ENCODE measurements at regions not wholly inside any gene's neighbourhood (a gene's known extent, or its start where the extent isn't known, plus 50 kb on each side); places are given as distances from the start of the nearest gene placed in this dataset.

DNA sequence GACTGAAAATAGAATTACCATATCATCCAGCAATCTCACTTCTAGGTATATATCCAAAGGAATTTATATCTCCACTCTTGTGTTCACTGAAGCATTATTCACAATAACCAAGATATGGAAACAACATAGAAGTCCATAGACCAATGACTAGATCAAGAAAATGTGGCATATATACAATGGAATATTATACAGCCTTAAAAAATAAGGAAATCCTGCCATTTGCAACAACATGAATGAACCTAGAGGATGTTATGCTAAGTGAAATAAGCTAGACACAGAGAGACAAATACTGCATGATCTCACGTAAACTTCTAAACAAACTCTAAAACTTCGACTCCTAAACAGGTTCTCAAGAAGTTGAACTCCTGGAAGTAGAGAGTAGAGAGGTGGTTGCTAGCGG lies 254.5 kb downstream of the SKIDA1 start:
- TF ChIP-seq CTCF (IDR thresholded peaks at IDR 0.05; ENCODE audit: low read depth, low read length, missing control alignments), result no peak
- H3K4me3 ChIP-seq (ENCODE audit: low read depth, low read length), result no peak overlapping the region
- in situ Hi-C loops (cut with HindIII; ENCODE audit: low sequenced_read_pairs), result no loop called here
- no peak for DNase-seq (ENCODE audit: low read depth)

DNA sequence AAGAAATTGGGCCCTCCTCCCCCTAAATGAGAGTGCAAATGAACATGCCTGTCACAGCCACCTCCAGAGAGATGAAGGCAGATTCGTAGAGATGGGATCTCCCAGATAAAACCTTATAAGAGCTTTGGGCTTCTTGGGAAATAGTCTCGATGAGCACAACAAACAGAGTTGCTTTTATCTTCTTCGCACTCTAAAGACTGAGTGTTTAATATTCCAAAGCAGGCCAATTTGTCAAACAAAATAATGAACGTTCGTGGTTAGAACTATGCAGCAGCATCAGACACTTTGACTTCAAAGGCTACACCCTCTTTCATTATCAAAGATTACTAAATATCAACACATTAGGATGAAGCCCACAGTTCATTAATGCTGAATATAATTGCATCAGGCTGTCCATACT lies 256.2 kb downstream of the SKIDA1 start:
- in situ Hi-C loops (cut with HindIII; ENCODE audit: low sequenced_read_pairs), result no loop called here
- TF ChIP-seq CTCF (IDR thresholded peaks at IDR 0.05; ENCODE audit: low read depth, low read length, missing control alignments), result no peak
- DNase-seq (ENCODE audit: low read depth), result no peak
- H3K4me3 ChIP-seq (ENCODE audit: low read depth, low read length), result no peak overlapping the region

GRCh38 chr10:21265622-21266021 lies 259.9 kb downstream of the SKIDA1 start:
- TF ChIP-seq CTCF (IDR thresholded peaks at IDR 0.05; ENCODE audit: low read depth, low read length, missing control alignments), result no peak
- in situ Hi-C loops (cut with HindIII; ENCODE audit: low sequenced_read_pairs), result no loop called here
- DNase-seq (ENCODE audit: low read depth), result no peak
- H3K4me3 ChIP-seq (ENCODE audit: low read depth, low read length), result no peak overlapping the region

- H3K4me3 ChIP-seq (ENCODE audit: low read depth, low read length), result no peak overlapping the region
- in situ Hi-C loops (cut with HindIII; ENCODE audit: low sequenced_read_pairs), result no loop called here
- DNase-seq (ENCODE audit: low read depth), result no peak
- no peak for TF ChIP-seq CTCF (IDR thresholded peaks at IDR 0.05; ENCODE audit: low read depth, low read length, missing control alignments)
Observed at GRCh38 chr10:21264271-21264670, 261.2 kb downstream of the SKIDA1 start.

DNA sequence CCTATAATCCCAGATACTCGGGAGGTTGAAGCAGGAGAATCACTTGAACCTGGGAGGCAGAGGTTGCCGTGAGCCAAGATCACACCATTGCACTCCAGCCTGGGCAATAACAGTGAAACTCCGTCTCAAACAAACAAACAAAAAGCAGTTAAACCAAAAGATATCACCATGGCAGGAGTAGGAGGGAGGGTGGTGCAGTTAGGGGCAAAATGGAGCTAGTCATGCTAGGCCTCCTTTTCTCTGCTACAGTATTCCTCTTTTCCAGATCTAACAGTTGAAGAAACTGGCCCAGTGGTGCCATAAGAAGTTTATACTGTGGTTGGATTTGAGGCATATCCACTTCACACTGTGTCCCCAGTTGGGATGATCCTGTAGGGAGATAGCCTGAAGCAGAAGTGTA lies 261.6 kb downstream of the SKIDA1 start:
- TF ChIP-seq CTCF (IDR thresholded peaks at IDR 0.05; ENCODE audit: low read depth, low read length, missing control alignments), result no peak
- H3K4me3 ChIP-seq (ENCODE audit: low read depth, low read length), result no peak overlapping the region
- DNase-seq (ENCODE audit: low read depth), result no peak
- in situ Hi-C loops (cut with HindIII; ENCODE audit: low sequenced_read_pairs), result no loop called here

DNA sequence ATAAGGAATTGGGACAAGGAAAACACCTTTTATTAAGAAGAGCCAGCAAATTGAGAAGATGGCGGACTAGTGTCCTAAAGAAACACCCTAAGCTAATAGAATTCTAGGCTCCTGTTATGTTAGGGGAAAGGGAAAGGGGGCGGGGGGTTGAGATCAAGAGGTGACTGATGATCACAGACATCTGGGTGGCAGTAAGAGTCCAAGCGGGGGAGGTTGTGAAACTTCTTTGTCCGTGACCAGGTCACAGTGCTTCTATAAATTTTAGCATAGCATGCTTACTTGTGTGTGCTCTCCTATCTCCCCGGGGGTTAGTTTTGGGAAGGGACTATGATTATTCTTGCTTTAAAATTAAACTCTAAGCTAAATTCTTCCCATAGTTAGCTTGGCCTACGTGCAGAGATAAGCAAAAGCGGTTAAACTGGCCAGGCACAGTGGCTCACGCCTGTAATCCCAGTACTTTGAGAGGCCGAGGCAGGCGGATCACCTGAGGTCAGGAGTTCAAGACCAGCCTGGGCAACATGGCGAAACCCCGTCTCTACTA lies 262.1 kb downstream of the SKIDA1 start:
- no peak for DNase-seq (ENCODE audit: low read depth)
- in situ Hi-C loops (cut with HindIII; ENCODE audit: low sequenced_read_pairs), result no loop called here
- TF ChIP-seq CTCF (IDR thresholded peaks at IDR 0.05; ENCODE audit: low read depth, low read length, missing control alignments), result no peak
- H3K4me3 ChIP-seq (ENCODE audit: low read depth, low read length), result no peak overlapping the region

GRCh38 chr10:21261842-21262294 lies 263.6 kb downstream of the SKIDA1 start:
- H3K4me3 ChIP-seq (ENCODE audit: low read depth, low read length), result no peak overlapping the region
- in situ Hi-C loops (cut with HindIII; ENCODE audit: low sequenced_read_pairs), result no loop called here

More at GRCh38 chr10:21261842-21262294, 263.6 kb downstream of the SKIDA1 start:
- no peak for DNase-seq (ENCODE audit: low read depth)
- TF ChIP-seq CTCF (IDR thresholded peaks at IDR 0.05; ENCODE audit: low read depth, low read length, missing control alignments), result no peak
